ENCODE measurements at regions not wholly inside any gene's neighbourhood (a gene's known extent, or its start where the extent isn't known, plus 50 kb on each side); places are given as distances from the start of the nearest gene placed in this dataset. TPM values are rescaled to one million over a fixed set of nuclear protein-coding genes. Genes with fewer than 3 reads are reported as not detected.

DNA sequence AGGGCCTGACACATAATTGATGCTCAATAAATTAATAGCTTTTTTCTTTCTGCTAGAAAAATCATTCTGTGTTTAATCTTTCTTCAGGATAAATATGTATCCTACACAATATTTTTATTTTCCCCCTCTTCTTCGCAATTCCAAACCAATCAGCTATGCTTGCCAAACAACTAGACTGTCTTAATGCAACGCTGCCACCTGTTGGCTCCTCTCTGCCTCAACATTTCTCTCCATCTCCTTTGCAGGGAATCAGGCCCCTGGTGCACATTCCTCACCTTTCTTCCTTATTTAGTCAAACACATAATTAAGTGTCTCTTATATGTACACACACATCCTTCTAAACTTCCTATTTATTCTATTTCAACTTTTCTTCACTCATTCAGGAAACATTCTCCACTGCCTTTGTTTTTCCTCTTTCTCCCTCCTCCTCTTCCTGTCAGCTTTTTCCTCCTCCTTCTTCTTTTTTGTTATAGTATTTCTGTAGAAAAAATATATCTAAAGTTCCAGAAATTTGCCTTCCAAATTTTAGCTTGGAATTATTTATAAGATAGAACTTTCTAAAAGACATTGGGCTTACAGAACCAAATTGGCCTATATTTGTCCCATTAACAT is 406.0 kb downstream of the PRKD1 start:
- no peaks in the 10 kb centered on the region for H3K4me1 ChIP-seq
- no peak for DNase-seq
- intact Hi-C loops (cut with DNase I): no loop called here
- no peak overlapping the region for H3K4me3 ChIP-seq
- WGBS, 2 donors: 32 to 41% methylated on average over 2 of the region's 2 CpGs
- no peak overlapping the region for H3K27ac ChIP-seq
- no peaks in the 10 kb centered on the region for H3K27me3 ChIP-seq
- no peaks in the 10 kb centered on the region for H3K36me3 ChIP-seq (replicated peaks in 1 of 2; ENCODE audit: insufficient read depth in 1 of 2, low read depth in 2 of 2)
- no peaks in the 10 kb centered on the region for H3K9me3 ChIP-seq
- ATAC-seq: no peak
- TF ChIP-seq POLR2A (IDR thresholded peaks at IDR 0.05) (no peak), CTCF (IDR thresholded peaks at IDR 0.05) (no peak)

Small RNA genes lying in the stretch of these regions (small RNA-seq; reads per million reads assigned to genes)
- gene RF00019 (not detected), gene RNU11-5P (not detected), gene RNU6-864P (not detected)
